Activated CD8-positive, alpha-beta T cell treated with anti-CD3 and anti-CD28 coated beads for 36 hours (primary cell): ENCODE measurements at regions not wholly inside any gene's neighbourhood (a gene's known extent, or its start where the extent isn't known, plus 50 kb on each side); places are given as distances from the start of the nearest gene placed in this dataset.

Source experiments
- ATAC-seq: fragments of 200-7000 bp; cut with Tn5 transposase; one replicate; pipeline ENCODE4 v1.10.0; 2021; ENCODE audit warnings: mild to moderate bottlenecking, moderate library complexity
- CTCF ChIA-PET: fragments of 350-600 bp; sonication (Branson Sonifier 250); formaldehyde crosslinking; loops from one replicate; lab custom pipeline; 2021; ENCODE audit warnings: antibody characterized with exemption; lab: Charles Lee
- POLR2A ChIA-PET: fragments of 350-600 bp; sonication (Branson Sonifier 250); formaldehyde crosslinking; loops from one replicate; lab custom pipeline; 2021; ENCODE audit warnings: antibody characterized with exemption; lab: Charles Lee
- DNase-seq: peaks from one replicate; pipeline ENCODE4 v3.0.0-alpha.2; 2020
- H3K27ac Mint-ChIP-seq: one replicate; pipeline ENCODE4 v1.8.0; 2021; ENCODE audit warnings: mild to moderate bottlenecking, mixed read lengths
- H3K27me3 Mint-ChIP-seq: one replicate; pipeline ENCODE4 v1.8.0; 2021; ENCODE audit warnings: mixed read lengths
- H3K36me3 Mint-ChIP-seq: one replicate; pipeline ENCODE4 v1.8.0; 2021; ENCODE audit warnings: low read depth, mixed read lengths
- H3K4me1 Mint-ChIP-seq: one replicate; pipeline ENCODE4 v1.8.0; 2021; ENCODE audit warnings: low read depth, mixed read lengths
- H3K4me3 Mint-ChIP-seq: one replicate; pipeline ENCODE4 v1.8.0; 2021; ENCODE audit warnings: mild to moderate bottlenecking, moderate library complexity, mixed read lengths
- H3K9me3 Mint-ChIP-seq: one replicate; pipeline ENCODE4 v1.8.0; 2021; ENCODE audit warnings: mixed read lengths
- intact Hi-C: fragments of 100-400 bp; cut with micrococcal nuclease; formaldehyde crosslinking; loops from one replicate; pipeline ENCODE4 v1.10.0; 2022
- TF ChIP-seq, protein P1 (sequence below): fragments of 200-600 bp; IDR thresholded peaks from one replicate; pipeline ENCODE4 v1.8.0; 2022; ENCODE audit warnings: antibody characterized with exemption, mild to moderate bottlenecking

- Mint-ChIP-seq H3K27ac (no peak overlapping the region), H3K4me3 (no peak overlapping the region), H3K9me3 (peaks cover 4% of the 10 kb centered on the region), H3K36me3 (no peaks in the 10 kb centered on the region), H3K4me1 (peaks cover 18% of the 10 kb centered on the region), H3K27me3 (peaks cover 2% of the 10 kb centered on the region)
- ChIA-PET CTCF (interaction anchor here (1.0 to 2.5 kb wide), 3 partner anchors 18 to 27 kb away, joined by 3 to 11 read pairs (median 8); no protein-coding TSS in a partner anchor), POLR2A (interaction anchor here (0.8 kb wide), 1 partner anchor 24 kb away, joined by 4 read pairs; no protein-coding TSS in a partner anchor)
- TF ChIP-seq, protein P1, sequence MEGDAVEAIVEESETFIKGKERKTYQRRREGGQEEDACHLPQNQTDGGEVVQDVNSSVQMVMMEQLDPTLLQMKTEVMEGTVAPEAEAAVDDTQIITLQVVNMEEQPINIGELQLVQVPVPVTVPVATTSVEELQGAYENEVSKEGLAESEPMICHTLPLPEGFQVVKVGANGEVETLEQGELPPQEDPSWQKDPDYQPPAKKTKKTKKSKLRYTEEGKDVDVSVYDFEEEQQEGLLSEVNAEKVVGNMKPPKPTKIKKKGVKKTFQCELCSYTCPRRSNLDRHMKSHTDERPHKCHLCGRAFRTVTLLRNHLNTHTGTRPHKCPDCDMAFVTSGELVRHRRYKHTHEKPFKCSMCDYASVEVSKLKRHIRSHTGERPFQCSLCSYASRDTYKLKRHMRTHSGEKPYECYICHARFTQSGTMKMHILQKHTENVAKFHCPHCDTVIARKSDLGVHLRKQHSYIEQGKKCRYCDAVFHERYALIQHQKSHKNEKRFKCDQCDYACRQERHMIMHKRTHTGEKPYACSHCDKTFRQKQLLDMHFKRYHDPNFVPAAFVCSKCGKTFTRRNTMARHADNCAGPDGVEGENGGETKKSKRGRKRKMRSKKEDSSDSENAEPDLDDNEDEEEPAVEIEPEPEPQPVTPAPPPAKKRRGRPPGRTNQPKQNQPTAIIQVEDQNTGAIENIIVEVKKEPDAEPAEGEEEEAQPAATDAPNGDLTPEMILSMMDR = no peak
- ATAC-seq (no peak), DNase-seq (no peak)
- intact Hi-C loops = no loop called here
Observed at GRCh38 chr1:101330427-101331130, 93.8 kb downstream of the S1PR1 start.

- Mint-ChIP-seq H3K27me3 (no peaks in the 10 kb centered on the region), H3K36me3 (no peaks in the 10 kb centered on the region), H3K4me1 (peaks cover 19% of the 10 kb centered on the region), H3K9me3 (peaks cover 4% of the 10 kb centered on the region), H3K4me3 (no peak overlapping the region), H3K27ac (no peak overlapping the region)
- POLR2A ChIA-PET = interaction anchor here (0.8 kb wide), 1 partner anchor 22 kb away, joined by 4 read pairs; no protein-coding TSS in a partner anchor
- DNase-seq (no peak), ATAC-seq (no peak)
- TF ChIP-seq, protein P1 = no peak
- CTCF ChIA-PET = no interaction called here
- intact Hi-C loops = no loop called here
Observed at GRCh38 chr1:101331794-101332193, 95.0 kb downstream of the S1PR1 start.

- DNase-seq = no peak
- H3K4me1 Mint-ChIP-seq = peaks cover 22% of the 10 kb centered on the region
- peaks cover 4% of the 10 kb centered on the region for H3K9me3 Mint-ChIP-seq
- POLR2A ChIA-PET = no interaction called here
- no peaks in the 10 kb centered on the region for H3K27me3 Mint-ChIP-seq
- H3K27ac Mint-ChIP-seq = no peak overlapping the region
- ATAC-seq = no peak
- no peaks in the 10 kb centered on the region for H3K36me3 Mint-ChIP-seq
- TF ChIP-seq, protein P1 = no peak
- no peak overlapping the region for H3K4me3 Mint-ChIP-seq
- CTCF ChIA-PET = interaction anchor here (3.1 kb wide), 1 partner anchor 25 kb away, joined by 13 read pairs; no protein-coding TSS in a partner anchor
- intact Hi-C loops = no loop called here
Observed at GRCh38 chr1:101332633-101333032, 95.8 kb downstream of the S1PR1 start.

DNA sequence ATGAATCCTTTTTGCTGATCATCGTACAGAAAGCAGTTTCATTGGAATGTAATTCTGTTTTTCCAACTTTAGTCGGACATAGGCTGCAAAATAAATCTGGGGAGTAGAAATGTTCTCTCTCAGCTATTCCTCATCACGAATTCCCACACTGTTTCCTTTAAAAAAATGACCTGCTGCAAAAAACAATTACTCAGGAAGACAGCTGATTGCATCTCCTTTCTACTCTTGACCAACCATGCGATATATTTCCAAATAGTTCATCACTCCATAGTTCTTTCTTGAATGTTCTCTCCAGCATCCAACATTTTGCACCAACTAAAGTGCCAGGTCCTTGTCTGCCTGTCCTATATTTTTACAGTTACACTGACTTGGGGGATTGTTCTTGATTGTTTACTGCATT is 96.4 kb downstream of the S1PR1 start:
- Mint-ChIP-seq H3K36me3 (no peaks in the 10 kb centered on the region), H3K27me3 (no peaks in the 10 kb centered on the region), H3K27ac (no peak overlapping the region), H3K4me3 (no peak overlapping the region), H3K9me3 (peaks cover 4% of the 10 kb centered on the region), H3K4me1 (peaks cover 25% of the 10 kb centered on the region)
- DNase-seq = no peak
- POLR2A ChIA-PET = no interaction called here
- TF ChIP-seq, protein P1 = no peak
- intact Hi-C loops = no loop called here
- CTCF ChIA-PET = interaction anchor here (3.1 kb wide), 1 partner anchor 25 kb away, joined by 13 read pairs; no protein-coding TSS in a partner anchor
- no peak for ATAC-seq

- Mint-ChIP-seq H3K9me3 (peaks cover 6% of the 10 kb centered on the region), H3K27ac (no peak overlapping the region), H3K27me3 (no peaks in the 10 kb centered on the region), H3K4me3 (no peak overlapping the region), H3K4me1 (peaks cover 22% of the 10 kb centered on the region), H3K36me3 (peaks cover under 1% of the 10 kb centered on the region)
- ChIA-PET CTCF (interaction anchor here (0.7 to 3.1 kb wide), 5 partner anchors 17 to 29 kb away, joined by 3 to 15 read pairs (median 5); no protein-coding TSS in a partner anchor), POLR2A (interaction anchor here (0.6 to 1.5 kb wide), 3 partner anchors 105 to 495 kb away, joined by 3 read pairs; no protein-coding TSS in a partner anchor)
- intact Hi-C loops = no loop called here
- no peak for ATAC-seq
- TF ChIP-seq, protein P1 = no peak
- DNase-seq = no peak
Observed at GRCh38 chr1:101337968-101338367, 101.1 kb downstream of the S1PR1 start.
